Prostate gland (tissue), 2 donors: ENCODE measurements at regions not wholly inside any gene's neighbourhood (a gene's known extent, or its start where the extent isn't known, plus 50 kb on each side); places are given as distances from the start of the nearest gene placed in this dataset.

ENCODE experiments used
- CTCF ChIP-seq, 4 experiments: fragments of 200-600 bp in 2 of 4; fragments of 450-650 bp in 2 of 4; sonication (generic) in 2 of 4; IDR thresholded peaks; 1 replicate in 3 of 4; 2 replicates in 1 of 4; pipeline ENCODE4 v1.5.1; 2016 to 2019; ENCODE audit warnings: antibody characterized with exemption in 4 of 4, mild to moderate bottlenecking in 2 of 4, moderate library complexity in 2 of 4
- POLR2A ChIP-seq: fragments of 450-650 bp; IDR thresholded peaks from one replicate; pipeline ENCODE4 v1.6.1; 2016; ENCODE audit warnings: antibody characterized with exemption, mild to moderate bottlenecking
- POLR2AphosphoS5 ChIP-seq: sonication (generic); formaldehyde crosslinking; IDR thresholded peaks from one replicate; pipeline ENCODE4 v1.6.1; 2017; ENCODE audit warnings: antibody characterized with exemption

- TF ChIP-seq POLR2A: no peak
- TF ChIP-seq POLR2AphosphoS5: no peak
- no peak for TF ChIP-seq CTCF (IDR thresholded peaks at IDR 0.05)
Measured at GRCh38 chr13:60663788-60664187, 266.8 kb downstream of the TDRD3 start.
